Inflammatory macrophage treated with lipopolysaccharide for 4 hours (primary cell): ENCODE measurements at regions not wholly inside any gene's neighbourhood (a gene's known extent, or its start where the extent isn't known, plus 50 kb on each side); places are given as distances from the start of the nearest gene placed in this dataset.

Experiments
- DNase-seq: peaks from one replicate; pipeline ENCODE4 v3.0.0-alpha.2; 2020

DNA sequence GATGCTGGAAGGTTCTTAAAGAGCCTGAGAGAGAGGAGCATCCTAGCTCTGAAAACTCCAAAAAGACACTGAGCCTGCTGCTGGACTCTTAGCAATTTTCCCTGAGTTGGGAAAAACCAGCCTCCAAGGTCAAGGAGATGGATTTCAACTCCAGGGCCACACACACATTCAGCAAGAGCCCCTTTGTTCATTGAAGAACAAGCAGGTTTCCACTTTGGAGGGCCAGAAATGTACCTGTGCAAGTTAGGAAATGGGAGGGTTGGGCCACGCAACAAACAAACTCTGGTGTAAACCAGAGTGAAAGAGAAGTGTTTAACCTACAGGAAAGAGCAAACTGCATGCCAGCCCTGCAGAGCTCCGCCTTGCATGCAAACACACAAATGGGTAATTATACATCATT lies 264.8 kb upstream of the RPL38 start:
- DNase-seq, result no peak

DNA sequence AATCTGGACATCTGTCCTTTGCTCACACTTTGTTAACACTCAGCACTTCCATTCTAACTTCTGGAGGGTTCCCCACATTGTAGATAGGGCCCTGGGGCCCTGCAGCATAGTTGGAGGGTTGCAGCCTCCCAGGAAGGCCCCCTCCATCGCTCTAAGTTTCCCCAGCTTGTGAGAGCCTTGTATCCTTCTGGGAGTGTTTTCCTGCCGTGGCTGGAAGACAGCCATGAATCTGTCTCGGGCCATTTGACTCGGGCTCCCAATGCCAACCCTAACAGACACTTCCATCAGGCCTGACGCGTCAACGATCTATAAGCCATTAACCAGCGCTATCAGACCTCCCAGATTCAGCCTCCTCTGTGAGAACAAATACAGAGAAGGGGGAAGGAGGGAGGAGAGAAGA lies 263.7 kb upstream of the RPL38 start:
- no peak for DNase-seq

DNA sequence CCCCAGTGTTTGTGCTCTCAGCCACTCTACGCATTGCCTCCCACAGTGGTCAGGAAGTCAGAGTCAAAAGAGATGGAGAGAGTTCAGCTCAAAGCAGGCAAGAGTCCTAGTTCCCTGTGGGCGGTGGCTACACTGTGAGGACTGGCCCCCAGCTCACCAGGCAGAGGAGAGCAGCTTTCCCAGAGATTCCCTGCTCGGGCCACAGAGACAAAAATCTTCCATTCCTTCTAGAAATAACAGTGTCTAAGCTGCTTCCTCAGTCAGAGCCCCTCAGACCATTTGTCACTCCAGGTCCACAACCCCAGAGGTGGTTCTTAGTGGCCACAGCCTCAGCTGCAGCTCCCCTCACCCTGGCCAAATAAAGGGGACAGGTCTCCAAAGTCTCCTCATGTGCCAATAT lies 263.0 kb upstream of the RPL38 start:
- DNase-seq, result no peak

DNA sequence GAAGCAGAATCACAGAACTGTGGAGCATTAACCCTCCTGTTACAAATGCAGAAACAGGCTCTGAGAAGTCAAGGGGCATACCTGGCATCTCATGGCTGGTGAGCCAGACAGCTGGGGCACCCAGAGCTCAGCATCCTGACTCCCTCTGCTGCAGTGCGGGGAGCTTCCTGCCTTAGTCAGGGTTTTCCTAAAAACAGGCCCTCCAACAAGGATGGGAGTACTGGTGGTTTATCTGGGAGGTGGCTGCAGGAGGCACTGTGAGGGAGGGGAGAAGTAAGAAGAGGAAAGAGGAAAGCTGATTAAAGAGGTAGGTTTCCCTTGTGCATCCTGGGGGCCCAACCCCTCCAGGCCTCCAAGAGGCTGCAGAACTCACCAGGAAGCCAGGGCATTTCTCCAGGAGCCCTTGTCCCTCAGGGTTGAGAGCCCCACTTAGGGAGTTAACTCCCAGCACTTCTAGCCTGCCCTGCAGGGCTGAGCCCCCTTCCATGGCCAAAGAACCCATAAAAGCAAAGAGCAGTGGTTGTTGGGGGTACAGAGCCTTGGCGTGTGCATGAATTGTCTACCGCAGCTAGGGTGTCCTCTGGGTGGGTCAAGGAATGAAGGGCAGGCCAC lies 261.5 kb upstream of the RPL38 start:
- DNase-seq, result no peak

DNA sequence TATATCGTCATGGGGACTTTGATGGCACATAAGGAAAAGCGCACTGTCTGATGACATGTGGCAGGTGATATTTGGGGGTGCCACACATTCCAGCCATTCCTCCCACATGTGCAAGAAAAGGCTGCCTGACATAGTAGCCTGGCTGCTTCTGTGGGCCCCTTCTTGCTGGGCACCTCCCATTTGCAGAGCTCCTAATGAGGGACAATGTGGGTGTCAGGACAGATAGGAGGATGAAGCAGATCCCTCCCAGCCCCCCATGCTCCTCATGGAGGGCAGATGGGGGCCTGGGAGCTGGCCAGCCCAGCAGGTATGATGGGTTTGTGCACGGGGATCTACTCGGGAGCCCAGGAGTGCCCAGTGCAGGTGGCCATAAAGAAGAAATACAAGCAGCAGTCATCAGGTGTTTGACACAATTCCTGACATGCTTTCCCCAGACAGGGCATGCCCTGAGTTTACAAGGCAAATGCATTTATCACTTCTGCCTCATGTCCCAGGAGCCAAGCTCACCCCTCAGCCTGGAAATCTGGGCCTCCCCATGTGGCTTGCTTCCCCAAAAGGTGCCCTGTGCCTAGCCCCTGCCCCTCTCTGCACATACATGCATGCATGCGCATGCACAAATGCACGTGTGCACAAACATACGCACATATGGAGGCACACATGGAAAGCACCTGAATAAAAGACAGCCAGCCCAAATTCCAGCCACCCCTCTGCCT lies 260.6 kb upstream of the RPL38 start:
- no peak for DNase-seq

DNA sequence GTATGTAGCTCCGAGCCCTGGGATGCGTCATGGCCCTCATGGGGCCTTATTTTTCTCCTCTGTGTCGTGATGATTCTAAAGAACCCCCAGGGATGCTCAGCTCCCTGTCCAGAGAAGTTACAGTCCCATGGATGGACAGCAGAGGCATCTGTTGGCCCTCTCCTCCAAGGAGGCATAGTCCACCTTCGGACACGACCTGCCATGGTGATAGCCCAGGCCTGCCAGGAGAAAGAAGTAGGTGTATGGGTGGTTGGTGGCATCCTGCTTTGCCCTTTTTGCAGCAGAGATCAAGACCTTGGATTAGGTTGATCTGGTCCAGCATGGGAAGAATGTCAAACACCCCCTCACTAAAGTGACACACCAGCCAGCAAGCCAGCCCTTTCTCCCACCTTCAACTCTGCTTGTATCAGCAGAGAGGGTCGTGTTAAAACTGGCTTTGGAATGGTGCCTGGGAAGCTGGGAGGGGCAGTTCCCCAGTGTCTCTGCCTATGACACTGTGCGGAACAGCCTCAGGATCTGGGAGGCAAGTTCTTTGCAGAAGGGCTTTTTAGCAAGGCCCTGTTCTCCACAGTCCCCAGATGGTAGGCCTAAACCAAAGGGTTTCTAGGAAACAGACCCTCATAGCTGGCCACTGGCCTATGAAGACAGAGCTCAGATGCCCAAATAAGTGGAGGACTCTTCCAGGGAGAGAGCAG lies 259.9 kb upstream of the RPL38 start:
- DNase-seq, result no peak

DNA sequence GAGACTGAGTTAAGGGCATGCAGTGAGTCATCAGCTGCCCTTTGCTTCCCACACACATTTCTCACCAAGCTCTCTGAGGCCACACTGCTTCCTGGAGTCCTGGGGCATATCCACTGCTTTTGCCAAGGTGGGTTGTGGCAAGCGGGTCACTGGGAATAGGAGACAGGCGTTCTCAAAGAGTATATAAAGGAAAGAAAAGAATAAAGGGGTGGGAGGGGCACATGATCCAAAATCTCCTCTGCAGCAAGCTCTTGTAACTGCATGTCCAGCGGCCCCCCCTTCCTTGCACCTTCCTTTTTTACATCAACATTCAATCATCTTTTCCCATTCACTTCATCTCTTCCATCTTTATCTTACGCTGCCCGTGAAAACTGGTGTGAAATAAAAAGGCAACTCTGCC lies 259.1 kb upstream of the RPL38 start:
- DNase-seq, result no peak

DNA sequence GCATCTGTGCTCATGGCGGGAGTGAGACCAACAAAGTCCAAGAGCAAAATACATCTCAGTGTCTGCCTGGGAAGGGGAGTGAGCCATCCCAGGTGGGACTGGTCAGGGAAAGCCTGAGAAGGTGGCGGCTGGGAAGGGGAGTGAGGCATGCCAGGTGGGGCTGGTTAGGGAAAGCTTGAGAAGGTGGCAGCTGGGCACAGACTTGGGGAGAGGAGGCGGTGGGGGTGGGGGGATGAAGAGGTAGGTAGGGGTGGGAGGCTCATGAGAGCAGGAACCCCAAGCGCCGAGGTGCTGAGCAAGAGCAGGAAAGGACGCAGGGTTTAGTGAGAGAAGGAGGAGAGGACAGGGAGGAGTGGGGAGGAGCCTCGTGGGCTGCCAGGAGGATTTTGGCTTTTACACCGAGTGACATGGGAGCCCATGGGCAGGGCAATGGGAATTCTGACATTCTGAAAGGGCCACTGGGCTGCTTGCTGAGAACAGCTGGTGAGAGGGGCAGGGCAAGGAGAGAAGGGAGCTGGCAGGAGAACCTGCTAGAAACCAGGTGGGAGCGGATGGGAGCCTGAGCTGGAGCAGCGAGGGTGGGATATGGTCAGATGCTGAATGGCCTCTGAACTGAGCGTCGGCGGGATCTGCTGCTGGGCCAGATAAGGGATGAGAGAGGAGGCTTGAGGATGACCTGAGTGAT lies 256.1 kb upstream of the RPL38 start:
- DNase-seq, result no peak

DNA sequence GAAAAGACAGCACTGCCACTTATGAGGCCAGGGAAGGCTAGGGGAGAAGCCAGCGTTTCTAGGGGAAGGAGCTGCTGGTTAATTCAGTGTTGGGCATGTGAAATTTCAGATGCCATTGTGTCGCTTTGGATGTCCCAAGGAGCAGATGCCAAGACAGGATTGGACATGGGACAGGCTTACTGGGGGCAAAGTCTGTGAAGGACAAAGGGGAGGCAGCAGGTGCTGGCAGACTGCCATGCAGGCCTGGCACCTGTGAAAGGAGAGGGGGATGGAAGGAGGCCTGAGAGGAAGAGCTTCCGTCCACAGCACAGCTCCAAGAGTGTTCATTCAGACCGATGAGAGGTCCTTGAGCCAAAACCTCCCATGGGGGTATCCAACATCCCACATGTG lies 255.5 kb upstream of the RPL38 start:
- DNase-seq, result no peak

DNA sequence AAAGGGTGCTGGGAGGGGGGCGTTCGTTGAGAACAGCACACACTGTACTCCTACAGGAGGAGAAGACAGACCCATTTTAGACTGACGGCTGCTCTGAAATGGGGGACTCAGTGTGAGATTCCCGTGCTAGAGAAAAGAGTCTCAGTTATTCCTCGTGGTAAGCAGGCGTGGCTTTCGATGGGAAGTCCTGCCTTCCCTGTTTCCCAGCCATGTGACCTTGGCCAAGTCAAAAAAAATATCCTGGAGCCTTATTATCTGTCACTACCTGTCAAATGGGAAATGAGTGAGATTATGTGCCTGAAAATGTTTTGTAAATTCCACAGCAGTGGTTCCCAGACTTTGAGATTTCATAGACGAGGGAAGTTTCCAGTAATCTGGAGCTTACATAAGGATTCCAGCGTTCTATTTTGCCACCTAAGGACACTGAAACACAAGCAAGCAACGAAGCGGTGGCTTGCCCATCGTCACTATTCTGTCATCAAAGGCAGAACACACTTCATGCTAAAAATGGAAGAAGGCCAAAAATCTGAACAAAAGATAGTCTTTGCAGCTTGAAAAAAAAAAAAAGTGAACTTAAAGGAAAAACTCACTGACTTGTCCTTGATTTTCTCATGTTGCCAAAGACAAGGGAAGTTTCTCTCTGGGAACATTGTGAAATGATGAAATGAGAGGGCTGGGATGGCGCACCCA lies 253.4 kb upstream of the RPL38 start:
- DNase-seq, result no peak

DNA sequence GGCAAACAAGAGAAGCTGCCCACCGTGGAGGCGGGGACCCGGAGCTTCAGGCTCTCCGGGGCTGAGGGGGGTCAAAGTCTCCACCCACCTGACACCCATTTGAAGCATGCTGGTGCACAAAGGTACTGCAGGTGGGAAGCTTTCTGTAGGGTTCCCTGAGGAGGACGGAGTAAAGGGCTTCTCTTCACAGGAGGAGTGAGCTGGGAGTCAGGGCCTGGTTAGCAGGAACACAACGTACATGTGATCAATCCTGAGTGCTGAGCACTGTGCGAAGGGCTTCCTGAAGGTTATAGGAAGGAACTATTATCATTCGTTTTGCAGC lies 252.9 kb upstream of the RPL38 start:
- no peak for DNase-seq

DNA sequence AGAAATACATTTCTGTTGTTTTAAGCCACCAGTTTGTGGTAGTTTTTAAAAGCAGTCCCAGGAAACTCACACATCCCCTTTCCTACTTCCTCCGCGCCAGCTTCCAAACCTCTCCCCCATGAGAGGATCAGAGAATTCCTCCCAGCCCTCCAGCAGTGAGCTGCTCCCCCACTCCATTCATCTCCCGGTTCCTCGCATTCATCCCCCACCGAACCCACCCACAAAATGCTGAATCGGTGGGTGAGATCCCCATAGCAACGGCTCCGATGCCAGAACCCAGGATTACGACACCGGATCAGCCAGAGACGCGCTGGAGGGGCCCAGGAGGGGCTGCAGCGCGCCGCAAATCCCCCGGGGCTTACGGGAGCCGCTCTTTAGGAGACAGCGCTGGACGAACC lies 251.4 kb upstream of the RPL38 start:
- DNase-seq, result peak; percentile 5

DNA sequence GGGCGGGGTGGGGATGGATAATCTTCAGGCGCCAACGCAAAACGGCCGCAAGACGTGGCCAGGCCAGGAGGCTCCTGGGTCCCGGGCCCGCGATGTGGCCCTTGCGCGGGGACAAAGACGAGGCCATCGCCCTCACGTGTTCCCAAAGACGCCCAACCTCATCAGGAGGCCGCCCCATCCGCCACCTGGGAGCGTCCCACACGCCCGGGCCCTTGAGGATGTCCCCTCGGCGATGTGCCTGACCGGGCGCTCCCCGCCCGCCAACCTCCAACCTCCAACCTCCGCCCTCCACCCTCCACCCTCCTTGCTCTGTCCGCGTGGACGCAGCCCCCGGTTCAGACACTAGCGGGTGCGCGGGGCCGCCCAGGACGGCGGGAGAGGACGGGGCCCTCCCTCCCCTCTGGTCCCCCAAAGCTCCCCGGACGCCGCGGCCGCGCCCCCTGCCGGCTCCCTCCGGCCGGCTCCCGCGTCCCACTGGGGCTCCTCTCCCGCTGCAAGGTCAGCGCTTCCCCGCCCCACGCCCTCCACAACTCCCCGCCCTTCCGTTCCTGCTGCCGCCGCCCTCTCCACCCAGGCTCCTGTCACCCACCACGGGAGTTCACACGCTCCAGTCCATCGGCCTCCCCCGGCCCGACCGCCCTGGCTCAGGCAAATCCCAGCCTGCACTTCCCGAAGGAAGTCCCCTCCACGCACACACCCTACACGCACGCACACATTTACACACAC lies 250.8 kb upstream of the RPL38 start:
- peak; percentile 37 for DNase-seq

DNA sequence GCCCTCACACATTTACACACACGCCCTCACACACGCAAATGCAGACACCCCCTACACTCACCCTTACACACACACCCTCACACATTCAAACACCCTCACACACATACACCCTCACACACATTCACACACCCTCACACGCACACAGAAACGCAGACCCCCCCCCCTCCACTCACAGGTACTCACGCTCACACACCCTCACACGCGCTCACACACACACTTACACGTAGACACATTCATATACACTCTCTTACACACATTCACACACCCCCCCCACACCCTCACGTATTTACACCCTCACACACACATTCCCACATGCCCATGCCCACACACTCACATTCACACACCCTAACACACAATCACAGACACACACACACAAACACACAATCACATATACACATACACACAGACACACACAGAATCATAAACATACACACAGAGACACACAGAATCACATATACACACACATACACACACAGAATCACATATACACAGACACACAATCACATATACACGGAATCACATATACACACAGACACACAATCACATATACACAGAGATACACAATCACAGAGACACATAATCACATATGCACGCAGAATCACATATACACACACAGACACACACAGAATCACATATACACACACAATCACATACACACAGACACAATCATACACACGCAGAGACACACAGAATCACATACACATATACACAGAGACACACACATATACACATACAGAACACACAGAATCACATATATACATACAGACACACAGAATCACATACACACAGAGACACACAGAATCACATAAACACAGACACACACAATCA lies 250.1 kb upstream of the RPL38 start:
- DNase-seq, result no peak

DNA sequence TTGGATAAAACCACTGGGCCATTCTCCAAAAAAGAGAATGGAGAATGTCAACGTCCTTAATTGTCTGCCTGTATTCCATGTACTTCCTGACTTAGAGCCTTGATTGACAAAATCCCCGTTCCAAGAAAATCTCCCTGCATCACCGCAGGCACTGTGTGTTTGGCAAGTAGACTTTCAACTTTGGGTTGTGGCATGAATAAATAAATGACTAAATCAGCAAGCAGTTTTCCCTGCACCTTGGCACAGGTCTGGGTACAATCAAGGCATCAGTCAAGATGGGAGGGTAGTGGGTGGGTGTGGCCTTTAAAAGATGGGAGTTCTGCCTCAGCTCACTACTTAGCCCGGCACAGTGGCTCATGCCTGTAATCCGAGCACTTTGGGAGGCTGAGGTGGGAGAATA lies 248.5 kb upstream of the RPL38 start:
- no peak for DNase-seq

DNA sequence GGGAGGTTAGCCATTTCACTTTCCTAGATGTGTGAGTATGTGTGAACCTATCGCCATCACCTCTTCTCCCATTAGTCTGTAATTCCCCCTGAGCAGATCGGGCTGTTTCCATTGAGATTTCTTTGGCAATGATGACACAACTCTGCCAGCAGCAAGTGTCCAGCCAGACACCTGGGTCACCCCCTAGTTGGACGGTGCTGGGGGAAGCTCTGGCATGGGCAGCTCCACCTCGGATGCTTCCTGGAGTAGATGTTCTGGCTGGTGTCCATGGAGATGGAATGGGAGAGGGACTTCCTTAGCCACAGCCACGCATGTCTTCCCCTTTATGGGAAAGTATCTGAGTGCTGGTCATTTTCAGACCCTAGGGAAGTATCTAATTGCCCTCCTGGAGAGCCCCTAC lies 247.9 kb upstream of the RPL38 start:
- DNase-seq, result no peak

DNA sequence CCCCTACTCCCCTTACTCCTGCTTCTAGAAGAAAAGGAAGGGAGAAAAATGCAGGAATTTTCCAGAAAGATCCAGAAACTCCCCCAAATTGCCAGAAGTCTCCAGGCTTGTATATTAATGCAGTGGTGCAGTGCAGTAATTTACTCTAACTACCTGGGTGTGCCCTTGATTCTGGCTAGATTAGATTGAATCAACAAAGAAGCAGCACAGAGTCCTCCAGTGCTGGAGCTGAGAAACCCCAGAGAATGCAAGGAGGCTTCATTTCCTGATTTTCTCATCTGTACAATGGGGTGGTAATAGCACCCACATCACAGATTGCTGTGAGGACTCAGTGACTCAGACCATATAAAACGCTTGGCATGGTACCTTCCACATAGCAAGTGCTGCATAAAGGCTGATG lies 247.3 kb upstream of the RPL38 start:
- no peak for DNase-seq

DNA sequence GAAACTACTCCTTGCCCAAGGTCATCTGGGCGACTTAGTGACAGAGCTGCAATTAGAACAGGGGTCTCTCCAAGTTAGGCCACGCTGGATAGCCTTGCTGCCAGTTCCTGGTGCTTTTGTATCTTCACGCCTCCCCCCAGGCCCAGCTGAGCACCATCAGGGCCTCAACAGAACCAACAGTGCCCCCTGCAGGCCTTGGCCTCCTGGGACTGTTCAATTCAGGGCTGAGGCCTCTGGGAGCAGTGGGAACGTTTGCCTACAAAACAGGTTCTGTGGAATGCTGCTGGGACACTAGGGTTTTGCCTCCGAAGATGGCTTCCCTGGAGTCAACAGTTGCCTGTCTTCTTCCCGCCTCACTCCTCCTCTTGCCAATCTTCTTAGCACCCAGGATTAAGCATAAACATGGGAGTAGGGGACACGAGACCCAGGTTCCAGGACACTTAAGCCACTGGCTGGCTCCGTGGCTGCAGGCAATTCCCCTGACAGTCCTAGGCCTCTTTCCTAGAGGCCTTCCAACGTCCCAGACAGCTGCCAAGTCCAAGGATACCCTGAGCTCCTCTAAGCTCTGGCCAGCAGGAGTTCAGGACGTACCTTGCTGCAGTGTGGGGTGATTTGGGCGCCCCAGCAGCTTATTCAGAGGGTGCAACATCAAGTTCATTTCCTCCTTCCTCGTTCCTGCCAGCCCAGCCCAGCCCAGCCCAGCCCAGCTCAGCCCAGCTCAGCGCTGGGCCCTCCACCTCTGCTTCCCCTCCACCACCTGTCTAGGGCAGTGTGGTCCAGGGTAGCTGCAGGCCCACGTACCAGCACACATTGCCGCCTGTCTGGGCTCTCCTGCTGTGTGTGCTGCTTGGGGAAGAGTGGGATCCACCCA lies 246.6 kb upstream of the RPL38 start:
- peak; percentile 46 for DNase-seq

DNA sequence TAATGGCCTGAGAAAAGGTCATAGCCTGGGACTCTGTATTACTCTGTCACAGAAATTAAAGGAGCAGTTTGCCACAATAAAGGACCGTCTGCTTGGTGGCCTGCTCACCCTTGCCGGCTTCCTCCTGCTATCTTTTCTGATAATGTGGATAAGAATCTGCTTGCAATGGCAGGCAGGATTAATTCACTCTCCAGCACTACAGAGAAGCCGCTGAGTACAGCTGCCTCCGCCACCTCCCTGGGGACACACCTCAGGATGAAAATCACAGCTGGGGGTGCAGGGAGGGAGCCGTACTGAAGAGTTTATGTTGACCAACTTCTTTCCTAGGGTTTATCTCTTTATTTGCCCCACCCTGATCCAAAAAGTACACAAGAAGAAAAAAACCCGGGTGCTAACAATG lies 245.9 kb upstream of the RPL38 start:
- DNase-seq, result no peak

DNA sequence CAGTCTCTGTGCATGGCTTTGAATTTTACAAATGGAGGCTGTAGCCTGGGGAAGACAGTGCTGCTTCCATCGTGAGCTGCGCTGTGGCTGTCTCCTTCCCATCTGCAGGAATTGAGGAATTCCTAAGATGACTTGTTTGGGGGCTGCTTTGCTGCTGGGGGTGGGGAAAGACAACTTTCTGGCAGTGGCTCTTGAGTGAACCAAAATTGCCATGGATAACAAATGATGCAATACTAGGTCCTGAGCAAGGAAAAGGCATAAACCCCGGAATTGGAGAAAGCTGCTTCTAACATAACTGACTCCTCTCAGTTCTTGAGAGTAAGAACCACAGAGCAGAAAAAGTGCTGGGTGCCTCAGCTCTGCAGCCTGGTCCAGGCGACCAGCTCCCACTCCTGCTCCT lies 245.0 kb upstream of the RPL38 start:
- no peak for DNase-seq

DNA sequence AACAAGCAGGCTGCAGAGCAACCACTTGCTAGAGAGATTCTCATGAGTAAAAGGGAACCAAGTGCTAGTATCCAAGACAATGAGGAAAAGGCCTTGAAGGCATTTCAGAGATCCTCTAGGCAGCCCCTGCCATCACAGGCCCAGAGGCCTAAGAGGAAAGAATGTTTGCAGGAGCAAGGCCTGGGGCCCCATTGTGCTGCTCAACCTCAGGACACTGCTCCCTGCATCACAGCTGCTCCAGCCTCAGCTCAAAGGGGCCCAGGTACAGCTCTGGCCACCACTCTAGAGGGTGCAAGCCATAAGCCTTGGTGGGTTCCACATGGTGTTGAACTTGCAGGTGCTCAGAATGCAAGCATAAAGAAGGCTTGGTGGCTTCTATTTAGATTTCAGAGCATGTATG lies 243.0 kb upstream of the RPL38 start:
- DNase-seq, result no peak
